Thyroid gland (tissue), 4 donors: ENCODE measurements at regions not wholly inside any gene's neighbourhood (a gene's known extent, or its start where the extent isn't known, plus 50 kb on each side); places are given as distances from the start of the nearest gene placed in this dataset.
"Not testable (repeated sequence)": the region's sequence is repeated elsewhere in the genome, so short reads cannot be mapped to it uniquely, and the experiment has no call there.

Experiments
- POLR2A ChIP-seq, 2 donors: fragments of 450-650 bp; IDR thresholded peaks; one replicate each; pipeline ENCODE4 v1.6.1; 2017; ENCODE audit warnings: antibody characterized with exemption in 2 of 2, mild to moderate bottlenecking in 2 of 2, moderate library complexity in 1 of 2
- TF ChIP-seq, protein P1 (sequence below), 6 experiments: fragments of 200-600 bp in 3 of 6; fragments of 450-650 bp in 3 of 6; sonication (generic) in 3 of 6; IDR thresholded peaks; one replicate each; pipeline ENCODE4 v1.5.1; 2016 to 2019; ENCODE audit warnings: antibody characterized with exemption in 6 of 6, mild to moderate bottlenecking in 2 of 6, inconsistent platforms in 1 of 6, moderate library complexity in 1 of 6

DNA sequence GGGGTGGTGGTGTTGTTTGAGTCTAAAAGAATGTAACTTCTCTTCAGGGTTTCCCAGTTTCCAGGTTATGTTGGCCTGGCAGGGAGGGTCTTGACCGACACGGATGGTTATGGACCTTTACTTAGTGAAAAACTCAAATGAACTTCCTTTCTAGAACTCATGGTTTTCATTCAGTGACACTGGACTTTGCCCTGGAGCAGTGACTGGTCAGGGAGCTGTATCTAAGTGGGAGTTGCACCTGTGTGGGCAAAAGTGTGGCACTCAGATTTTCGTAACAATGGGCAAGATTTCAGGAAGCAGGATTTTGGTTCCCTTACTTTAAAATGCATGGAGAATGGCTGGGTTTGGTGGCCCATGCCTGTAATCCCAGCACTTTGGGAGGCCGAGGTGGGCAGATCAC lies 67.8 kb downstream of the SRGAP2 start:
- TF ChIP-seq, protein P1, sequence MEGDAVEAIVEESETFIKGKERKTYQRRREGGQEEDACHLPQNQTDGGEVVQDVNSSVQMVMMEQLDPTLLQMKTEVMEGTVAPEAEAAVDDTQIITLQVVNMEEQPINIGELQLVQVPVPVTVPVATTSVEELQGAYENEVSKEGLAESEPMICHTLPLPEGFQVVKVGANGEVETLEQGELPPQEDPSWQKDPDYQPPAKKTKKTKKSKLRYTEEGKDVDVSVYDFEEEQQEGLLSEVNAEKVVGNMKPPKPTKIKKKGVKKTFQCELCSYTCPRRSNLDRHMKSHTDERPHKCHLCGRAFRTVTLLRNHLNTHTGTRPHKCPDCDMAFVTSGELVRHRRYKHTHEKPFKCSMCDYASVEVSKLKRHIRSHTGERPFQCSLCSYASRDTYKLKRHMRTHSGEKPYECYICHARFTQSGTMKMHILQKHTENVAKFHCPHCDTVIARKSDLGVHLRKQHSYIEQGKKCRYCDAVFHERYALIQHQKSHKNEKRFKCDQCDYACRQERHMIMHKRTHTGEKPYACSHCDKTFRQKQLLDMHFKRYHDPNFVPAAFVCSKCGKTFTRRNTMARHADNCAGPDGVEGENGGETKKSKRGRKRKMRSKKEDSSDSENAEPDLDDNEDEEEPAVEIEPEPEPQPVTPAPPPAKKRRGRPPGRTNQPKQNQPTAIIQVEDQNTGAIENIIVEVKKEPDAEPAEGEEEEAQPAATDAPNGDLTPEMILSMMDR (IDR thresholded peaks at IDR 0.05): not testable (repeated sequence)
- not testable (repeated sequence) for TF ChIP-seq POLR2A (IDR thresholded peaks at IDR 0.05)
